Parathyroid adenoma (tissue), 2 donors: ENCODE measurements at regions not wholly inside any gene's neighbourhood (a gene's known extent, or its start where the extent isn't known, plus 50 kb on each side); places are given as distances from the start of the nearest gene placed in this dataset.

Experiments
- H2AFZ ChIP-seq: fragments of 300-600 bp; sonication (generic); one replicate; pipeline ENCODE4 v1.7.0; 2017; ENCODE audit warnings: antibody characterized with exemption, mild to moderate bottlenecking
- H3K27ac ChIP-seq: fragments of 300-600 bp; sonication (generic); one replicate; pipeline ENCODE4 v1.7.0; 2017
- H3K27me3 ChIP-seq: fragments of 300-600 bp; sonication (generic); one replicate; pipeline ENCODE4 v1.7.0; 2017; ENCODE audit warnings: low read length; ENCODE audit not compliant: control insufficient read depth, insufficient read depth
- H3K36me3 ChIP-seq: fragments of 300-600 bp; sonication (generic); one replicate; pipeline ENCODE4 v1.7.0; 2017; ENCODE audit warnings: low read length; ENCODE audit not compliant: control insufficient read depth, insufficient read depth
- H3K4me1 ChIP-seq: fragments of 300-600 bp; sonication (generic); one replicate; pipeline ENCODE4 v1.7.0; 2017; ENCODE audit warnings: control low read depth
- H3K4me2 ChIP-seq: fragments of 300-600 bp; sonication (generic); one replicate; pipeline ENCODE4 v1.7.0; 2017; ENCODE audit warnings: low read length
- H3K4me3 ChIP-seq: fragments of 300-600 bp; sonication (generic); one replicate; pipeline ENCODE4 v1.7.0; 2017; ENCODE audit warnings: low read depth, low read length
- H3K79me2 ChIP-seq: fragments of 300-600 bp; sonication (generic); one replicate; pipeline ENCODE4 v1.7.0; 2017; ENCODE audit warnings: control low read depth
- H3K9ac ChIP-seq: fragments of 300-600 bp; sonication (generic); one replicate; pipeline ENCODE4 v1.7.0; 2017; ENCODE audit warnings: mild to moderate bottlenecking
- H3K9me3 ChIP-seq: fragments of 300-600 bp; sonication (generic); one replicate; pipeline ENCODE4 v1.7.0; 2017; ENCODE audit warnings: low read length; ENCODE audit not compliant: control insufficient read depth
- CTCF ChIP-seq: fragments of 300-600 bp; sonication (generic); IDR thresholded peaks from one replicate; pipeline ENCODE4 v1.7.0; 2017; ENCODE audit warnings: antibody characterized with exemption, mild to moderate bottlenecking
- donor health status: primary hyperparathyroidism.

- Histone ChIP-seq H3K9me3 (no peaks in the 10 kb centered on the region), H3K4me3 (no peak overlapping the region), H3K36me3 (no peaks in the 10 kb centered on the region), H3K79me2 (no peaks in the 10 kb centered on the region), H3K27me3 (no peaks in the 10 kb centered on the region), H3K27ac (no peak overlapping the region), H3K4me1 (no peaks in the 10 kb centered on the region), H2AFZ (no peak overlapping the region), H3K9ac (no peak overlapping the region), H3K4me2 (no peak overlapping the region)
- no peak for TF ChIP-seq CTCF
Observed at GRCh38 chr5:108639366-108639765, 108.3 kb upstream of the FER start.

DNA sequence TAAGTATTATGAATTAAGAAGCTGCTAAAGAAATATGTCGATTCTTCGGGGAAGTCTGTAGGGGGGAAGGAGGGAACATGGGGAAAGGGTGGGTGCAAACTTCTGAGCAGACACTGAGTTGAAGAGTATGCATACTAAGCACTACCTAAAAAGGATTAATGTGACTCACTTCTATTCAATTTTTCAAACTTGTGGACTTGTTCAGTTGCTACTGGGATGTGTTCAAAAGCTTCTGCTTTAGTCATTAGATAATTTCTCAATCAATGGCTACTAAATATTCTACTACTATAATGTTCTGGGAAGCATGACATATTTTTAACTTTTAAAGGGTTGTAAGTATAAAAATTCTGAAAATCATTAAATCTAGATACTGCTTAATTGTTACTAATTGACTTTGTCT lies 109.7 kb upstream of the FER start:
- Histone ChIP-seq H2AFZ (no peak overlapping the region), H3K4me2 (no peak overlapping the region), H3K79me2 (no peaks in the 10 kb centered on the region), H3K4me3 (no peak overlapping the region), H3K9ac (no peak overlapping the region), H3K36me3 (no peaks in the 10 kb centered on the region), H3K9me3 (no peaks in the 10 kb centered on the region), H3K27me3 (no peaks in the 10 kb centered on the region), H3K4me1 (no peaks in the 10 kb centered on the region), H3K27ac (no peak overlapping the region)
- no peak for TF ChIP-seq CTCF

- no peaks in the 10 kb centered on the region for H3K27me3 ChIP-seq
- no peaks in the 10 kb centered on the region for H3K4me1 ChIP-seq
- H3K27ac ChIP-seq: no peak overlapping the region
- no peak overlapping the region for H3K4me2 ChIP-seq
- H3K79me2 ChIP-seq: no peaks in the 10 kb centered on the region
- H3K36me3 ChIP-seq: no peaks in the 10 kb centered on the region
- no peak for TF ChIP-seq CTCF
- H3K9ac ChIP-seq: no peak overlapping the region
- no peak overlapping the region for H3K4me3 ChIP-seq
- no peaks in the 10 kb centered on the region for H3K9me3 ChIP-seq
- H2AFZ ChIP-seq: no peak overlapping the region
Observed at GRCh38 chr5:108637134-108637533, 110.6 kb upstream of the FER start.

DNA sequence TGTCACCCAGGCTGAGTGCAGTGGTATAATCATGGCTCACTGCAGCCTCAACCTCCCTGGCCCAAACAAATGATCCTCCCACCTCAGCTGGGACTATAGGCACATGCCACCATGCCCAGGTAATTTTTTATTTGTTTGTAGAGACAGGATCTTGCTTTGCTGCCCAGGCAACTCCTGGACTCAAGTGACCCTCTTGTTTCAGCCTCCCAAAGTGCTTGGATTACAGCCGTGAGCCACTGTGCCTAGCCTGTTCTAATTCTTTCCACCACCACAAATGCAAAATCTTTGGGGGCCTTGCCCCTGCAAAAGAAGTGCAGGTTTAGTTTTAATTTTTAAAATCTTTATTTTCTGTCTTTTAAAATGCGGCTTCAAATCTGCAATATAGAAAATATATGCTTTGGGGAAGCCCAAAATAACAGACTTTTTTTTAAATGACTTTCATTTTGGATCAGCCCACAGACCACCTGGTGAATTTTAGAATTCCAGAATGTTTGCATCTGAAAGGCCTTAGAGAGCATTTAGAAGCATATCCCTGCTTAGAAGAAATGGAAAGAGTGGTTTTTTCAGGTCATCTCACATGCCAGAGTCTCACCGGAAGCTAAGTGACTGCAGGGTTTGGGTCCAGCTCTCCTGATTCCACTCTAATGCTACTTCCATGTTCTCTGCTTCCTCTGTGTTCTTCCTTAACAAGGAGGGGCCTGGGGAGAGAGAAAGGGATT lies 111.4 kb upstream of the FER start:
- Histone ChIP-seq H3K79me2 (no peaks in the 10 kb centered on the region), H3K27me3 (no peaks in the 10 kb centered on the region)
- TF ChIP-seq CTCF: no peak

DNA sequence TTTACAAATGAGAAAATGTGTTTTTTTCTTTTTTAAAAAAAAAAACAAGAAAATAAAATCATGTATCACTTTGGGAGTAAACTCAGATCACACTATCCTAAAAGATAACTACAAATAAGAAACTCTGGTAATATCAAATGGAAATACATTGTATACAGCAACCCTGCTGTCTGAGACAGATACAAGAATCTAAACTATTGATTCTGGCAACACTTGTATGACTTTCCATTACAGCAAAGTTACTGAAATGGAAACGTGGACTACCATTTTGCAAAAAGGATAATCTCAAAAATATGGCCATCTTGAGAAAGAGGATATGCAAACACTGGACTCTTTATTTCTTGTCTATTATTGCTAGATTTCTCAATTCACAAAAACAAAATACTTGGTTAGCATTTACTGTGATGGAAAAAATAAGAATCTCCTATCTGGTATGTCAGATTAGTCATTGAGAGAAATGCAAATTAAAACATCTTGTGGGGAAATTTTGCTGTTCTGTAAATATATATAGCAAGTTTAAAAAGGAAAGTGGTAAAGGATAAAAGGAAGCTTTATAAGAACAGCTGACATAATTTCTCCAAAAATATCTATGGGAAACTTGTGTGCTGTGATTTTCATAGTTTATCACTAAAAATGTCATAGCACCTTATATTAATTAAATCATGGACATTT lies 112.9 kb upstream of the FER start:
- H3K9ac ChIP-seq: no peak overlapping the region
- no peak overlapping the region for H3K27ac ChIP-seq
- H3K4me1 ChIP-seq: no peaks in the 10 kb centered on the region
- no peaks in the 10 kb centered on the region for H3K36me3 ChIP-seq
- H3K27me3 ChIP-seq: no peaks in the 10 kb centered on the region
- no peak for TF ChIP-seq CTCF
- no peak overlapping the region for H3K4me3 ChIP-seq
- H3K4me2 ChIP-seq: no peak overlapping the region
- H2AFZ ChIP-seq: no peak overlapping the region
- H3K79me2 ChIP-seq: no peaks in the 10 kb centered on the region
- no peaks in the 10 kb centered on the region for H3K9me3 ChIP-seq

More for the DNA sequence above, 111.4 kb upstream of the FER start:
- no peaks in the 10 kb centered on the region for H3K9me3 ChIP-seq
- no peak overlapping the region for H2AFZ ChIP-seq
- H3K27ac ChIP-seq: no peak overlapping the region
- no peak overlapping the region for H3K9ac ChIP-seq
- no peaks in the 10 kb centered on the region for H3K4me1 ChIP-seq
- no peaks in the 10 kb centered on the region for H3K36me3 ChIP-seq
- H3K4me2 ChIP-seq: no peak overlapping the region
- H3K4me3 ChIP-seq: no peak overlapping the region
